Spinal cord (tissue), 9 donors: ENCODE measurements at regions not wholly inside any gene's neighbourhood (a gene's known extent, or its start where the extent isn't known, plus 50 kb on each side); places are given as distances from the start of the nearest gene placed in this dataset.
"Not testable (repeated sequence)": the region's sequence is repeated elsewhere in the genome, so short reads cannot be mapped to it uniquely, and the experiment has no call there.

Experiments
- DNase-seq, 6 donors: peaks; one replicate each; pipeline versions ENCODE4 v3.0.0 to v3.0.0-alpha.2; 2013 to 2015; ENCODE audit warnings: low spot score in 6 of 6, low read depth in 4 of 6
- H3K27ac ChIP-seq: one replicate; pipeline ENCODE4 v1.5.1; 2013; ENCODE audit warnings: low read depth, low read length, control low read depth
- H3K27me3 ChIP-seq: one replicate; pipeline ENCODE4 v1.6.1; 2013; ENCODE audit warnings: low read length; ENCODE audit not compliant: control insufficient read depth, insufficient read depth
- H3K36me3 ChIP-seq: one replicate; pipeline ENCODE4 v1.6.1; 2013; ENCODE audit warnings: low read length; ENCODE audit not compliant: control insufficient read depth, insufficient read depth
- H3K4me1 ChIP-seq: one replicate; pipeline ENCODE4 v1.6.1; 2013; ENCODE audit warnings: low read length; ENCODE audit not compliant: control insufficient read depth, insufficient read depth
- H3K4me3 ChIP-seq: one replicate; pipeline ENCODE4 v1.5.1; 2013; ENCODE audit warnings: low read depth, low read length, control low read depth
- H3K9me3 ChIP-seq: one replicate; pipeline ENCODE4 v1.6.1; 2013; ENCODE audit warnings: low read length; ENCODE audit not compliant: control insufficient read depth, insufficient read depth
- WGBS: methylation state at CpG from one replicate; pipeline ENCODE4 v1.1.5; 2013; ENCODE audit warnings: missing lambda C conversion rate; ENCODE audit not compliant: insufficient coverage; 5-methylcytosine and 5-hydroxymethylcytosine counted together
- donor health status: healthy.

- peak in 2 of 6 donors; percentile 1 to 82 for DNase-seq
- Histone ChIP-seq H3K4me1 (no peaks in the 10 kb centered on the region), H3K27me3 (no peaks in the 10 kb centered on the region), H3K9me3 (no peaks in the 10 kb centered on the region), H3K36me3 (no peaks in the 10 kb centered on the region), H3K27ac (no peak overlapping the region), H3K4me3 (no peak overlapping the region)
- WGBS = no CpG with 5 or more reads among the region's 2 CpGs
Observed at GRCh38 chr7:89661876-89662275, 492.4 kb upstream of the STEAP1 start.

- no peak overlapping the region for H3K4me3 ChIP-seq
- WGBS = 72% methylated on average over 2 of the region's 4 CpGs
- H3K4me1 ChIP-seq = no peaks in the 10 kb centered on the region
- H3K9me3 ChIP-seq = no peaks in the 10 kb centered on the region
- no peak overlapping the region for H3K27ac ChIP-seq
- H3K36me3 ChIP-seq = no peaks in the 10 kb centered on the region
- DNase-seq = peak in 1 of 6 donors; percentile 20
- no peaks in the 10 kb centered on the region for H3K27me3 ChIP-seq
Observed at GRCh38 chr7:89666136-89666835, 488.0 kb upstream of the STEAP1 start.

- Histone ChIP-seq H3K4me3 (no peak overlapping the region), H3K4me1 (no peaks in the 10 kb centered on the region), H3K27me3 (no peaks in the 10 kb centered on the region), H3K27ac (no peak overlapping the region), H3K9me3 (no peaks in the 10 kb centered on the region), H3K36me3 (no peaks in the 10 kb centered on the region)
- no peak for DNase-seq
- WGBS = no CpG with 5 or more reads among the region's 2 CpGs
Observed at GRCh38 chr7:89680161-89680560, 474.1 kb upstream of the STEAP1 start.

GRCh38 chr7:89681448-89681847, 472.8 kb upstream of the STEAP1 start:
- Histone ChIP-seq H3K9me3 (no peaks in the 10 kb centered on the region), H3K4me3 (no peak overlapping the region), H3K27ac (no peak overlapping the region), H3K4me1 (no peaks in the 10 kb centered on the region), H3K27me3 (no peaks in the 10 kb centered on the region), H3K36me3 (no peaks in the 10 kb centered on the region)
- WGBS = no CpG with 5 or more reads among the region's 1 CpG
- no peak for DNase-seq

- H3K9me3 ChIP-seq = no peaks in the 10 kb centered on the region
- no peak for DNase-seq
- H3K27ac ChIP-seq = no peak overlapping the region
- no peaks in the 10 kb centered on the region for H3K27me3 ChIP-seq
- H3K4me3 ChIP-seq = no peak overlapping the region
- H3K4me1 ChIP-seq = no peaks in the 10 kb centered on the region
- H3K36me3 ChIP-seq = no peaks in the 10 kb centered on the region
Observed at GRCh38 chr7:89685287-89685686, 469.0 kb upstream of the STEAP1 start.

- no CpG with 5 or more reads among the region's 2 CpGs for WGBS
- Histone ChIP-seq H3K27ac (no peak overlapping the region), H3K4me3 (no peak overlapping the region), H3K9me3 (no peaks in the 10 kb centered on the region), H3K36me3 (no peaks in the 10 kb centered on the region), H3K4me1 (no peaks in the 10 kb centered on the region), H3K27me3 (no peaks in the 10 kb centered on the region)
- peak in 2 of 6 donors; percentile 53 to 74 for DNase-seq
Observed at GRCh38 chr7:89687211-89687610, 467.1 kb upstream of the STEAP1 start.

GRCh38 chr7:89695241-89695640, 459.0 kb upstream of the STEAP1 start:
- Histone ChIP-seq H3K36me3 (no peaks in the 10 kb centered on the region), H3K4me3 (no peak overlapping the region), H3K9me3 (no peaks in the 10 kb centered on the region), H3K27ac (no peak overlapping the region), H3K27me3 (no peaks in the 10 kb centered on the region), H3K4me1 (no peaks in the 10 kb centered on the region)
- DNase-seq = no peak
- 89% methylated on average over 2 of the region's 2 CpGs for WGBS

- H3K27ac ChIP-seq = no peak overlapping the region
- H3K36me3 ChIP-seq = no peaks in the 10 kb centered on the region
- H3K9me3 ChIP-seq = no peaks in the 10 kb centered on the region
- no peaks in the 10 kb centered on the region for H3K27me3 ChIP-seq
- no peaks in the 10 kb centered on the region for H3K4me1 ChIP-seq
- no CpG with 5 or more reads among the region's 2 CpGs for WGBS
- H3K4me3 ChIP-seq = no peak overlapping the region
- no peak for DNase-seq
Observed at GRCh38 chr7:89714131-89714530, 440.1 kb upstream of the STEAP1 start.

GRCh38 chr7:89718941-89719340, 435.3 kb upstream of the STEAP1 start:
- not testable (repeated sequence) for H3K4me3 ChIP-seq, H3K4me1 ChIP-seq, H3K9me3 ChIP-seq, H3K27ac ChIP-seq, DNase-seq, H3K27me3 ChIP-seq, H3K36me3 ChIP-seq
- 100% methylated on average over 2 of the region's 2 CpGs for WGBS

- H3K4me3 ChIP-seq = no peak overlapping the region
- H3K27ac ChIP-seq = no peak overlapping the region
- H3K36me3 ChIP-seq = no peaks in the 10 kb centered on the region
- WGBS = 60% methylated on average over 1 of the region's 5 CpGs
- no peaks in the 10 kb centered on the region for H3K27me3 ChIP-seq
- no peaks in the 10 kb centered on the region for H3K4me1 ChIP-seq
- DNase-seq = peak in 1 of 6 donors; percentile 72
- no peaks in the 10 kb centered on the region for H3K9me3 ChIP-seq
Observed at GRCh38 chr7:89728481-89728880, 425.8 kb upstream of the STEAP1 start.
